ENCODE measurements at regions not wholly inside any gene's neighbourhood (a gene's known extent, or its start where the extent isn't known, plus 50 kb on each side); places are given as distances from the start of the nearest gene placed in this dataset.

DNA sequence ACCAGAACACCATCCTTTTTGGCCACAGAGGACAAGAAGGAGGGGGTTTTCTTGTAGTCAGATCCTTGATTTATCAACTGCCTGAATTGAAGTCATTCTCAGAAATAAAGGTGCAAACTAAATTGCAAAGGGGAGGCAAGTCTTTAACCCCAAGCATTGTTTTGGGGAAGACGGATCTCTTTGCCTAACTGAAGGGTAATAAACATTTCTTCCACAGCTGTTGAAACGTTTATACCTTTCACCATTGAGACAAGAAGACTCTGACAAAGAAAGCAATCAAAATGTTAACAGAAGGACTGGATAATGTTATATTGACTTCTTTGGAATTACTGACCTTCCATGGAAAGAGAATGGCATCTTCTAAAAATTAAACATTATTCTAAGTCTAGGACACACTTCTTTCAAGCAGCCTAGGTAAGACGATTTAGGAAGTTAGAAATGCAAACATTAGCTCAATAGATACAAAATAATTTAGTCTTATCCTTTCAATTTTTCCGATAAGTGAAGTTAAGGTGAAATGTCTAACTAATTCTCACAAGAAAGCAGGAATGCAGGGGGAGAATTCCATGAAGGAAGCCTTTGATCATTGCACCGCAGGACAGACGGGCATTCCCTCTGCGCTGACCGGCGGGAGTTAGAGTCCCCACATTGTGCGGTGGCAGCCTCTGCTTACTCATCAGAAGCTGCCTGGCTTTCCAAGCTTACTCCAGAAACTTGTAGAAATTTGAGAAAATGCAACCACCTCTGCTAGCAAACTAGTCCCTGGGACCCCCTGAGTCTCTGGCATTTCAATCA is 69.4 kb upstream of the COPS8 start:
- peaks cover 4% of the 10 kb centered on the region; the same call in 1 of the 2 replicates for H3K27me3 ChIP-seq (ENCODE audit: control insufficient read depth, insufficient read depth, low read length)
- no peak for DNase-seq (ENCODE audit: low read depth)
- CTCF ChIA-PET: interaction anchor here (0.8 kb wide), 1 partner anchor 504 kb away, joined by 3 read pairs; no protein-coding TSS in a partner anchor
- POLR2A ChIA-PET: no interaction called here
- TF ChIP-seq, protein P1, sequence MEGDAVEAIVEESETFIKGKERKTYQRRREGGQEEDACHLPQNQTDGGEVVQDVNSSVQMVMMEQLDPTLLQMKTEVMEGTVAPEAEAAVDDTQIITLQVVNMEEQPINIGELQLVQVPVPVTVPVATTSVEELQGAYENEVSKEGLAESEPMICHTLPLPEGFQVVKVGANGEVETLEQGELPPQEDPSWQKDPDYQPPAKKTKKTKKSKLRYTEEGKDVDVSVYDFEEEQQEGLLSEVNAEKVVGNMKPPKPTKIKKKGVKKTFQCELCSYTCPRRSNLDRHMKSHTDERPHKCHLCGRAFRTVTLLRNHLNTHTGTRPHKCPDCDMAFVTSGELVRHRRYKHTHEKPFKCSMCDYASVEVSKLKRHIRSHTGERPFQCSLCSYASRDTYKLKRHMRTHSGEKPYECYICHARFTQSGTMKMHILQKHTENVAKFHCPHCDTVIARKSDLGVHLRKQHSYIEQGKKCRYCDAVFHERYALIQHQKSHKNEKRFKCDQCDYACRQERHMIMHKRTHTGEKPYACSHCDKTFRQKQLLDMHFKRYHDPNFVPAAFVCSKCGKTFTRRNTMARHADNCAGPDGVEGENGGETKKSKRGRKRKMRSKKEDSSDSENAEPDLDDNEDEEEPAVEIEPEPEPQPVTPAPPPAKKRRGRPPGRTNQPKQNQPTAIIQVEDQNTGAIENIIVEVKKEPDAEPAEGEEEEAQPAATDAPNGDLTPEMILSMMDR (IDR thresholded peaks at IDR 0.05; ENCODE audit: insufficient read depth, low read depth, low read length): no peak
- no peaks in the 10 kb centered on the region for H3K36me3 ChIP-seq (ENCODE audit: control insufficient read depth, insufficient read depth, low read length)
- no peak overlapping the region for H3K4me3 ChIP-seq (ENCODE audit: low read depth, low read length)

DNA sequence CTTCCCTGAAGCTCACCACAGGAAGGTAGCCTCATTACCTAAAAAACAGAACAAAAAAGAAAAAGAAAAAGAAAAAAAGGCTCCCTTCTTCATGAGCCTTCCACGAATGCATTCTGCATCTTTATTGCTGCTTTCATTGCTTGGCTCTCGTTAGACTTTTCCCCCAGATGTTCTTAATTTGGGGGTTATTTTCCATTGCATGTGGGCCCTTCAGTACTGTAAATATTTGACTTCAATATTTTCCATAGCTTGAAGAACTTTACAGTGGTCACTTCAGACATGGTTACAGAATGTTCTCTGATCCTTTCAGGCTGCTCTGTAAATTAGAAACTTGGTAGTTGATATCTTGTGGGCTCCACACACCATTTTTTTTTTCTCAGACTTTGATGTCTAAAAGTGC is 65.6 kb upstream of the COPS8 start:
- peaks cover 4% of the 10 kb centered on the region for H3K27me3 ChIP-seq (ENCODE audit: control insufficient read depth, insufficient read depth, low read length)
- DNase-seq (ENCODE audit: low read depth): no peak
- H3K36me3 ChIP-seq (ENCODE audit: control insufficient read depth, insufficient read depth, low read length): no peaks in the 10 kb centered on the region
- POLR2A ChIA-PET: no interaction called here
- TF ChIP-seq, protein P1 (IDR thresholded peaks at IDR 0.05; ENCODE audit: insufficient read depth, low read depth, low read length): no peak
- no peak overlapping the region for H3K4me3 ChIP-seq (ENCODE audit: low read depth, low read length)
- CTCF ChIA-PET: interaction anchor here (0.7 to 0.9 kb wide), 2 partner anchors 507 to 647 kb away, joined by 3 read pairs; no protein-coding TSS in a partner anchor

DNA sequence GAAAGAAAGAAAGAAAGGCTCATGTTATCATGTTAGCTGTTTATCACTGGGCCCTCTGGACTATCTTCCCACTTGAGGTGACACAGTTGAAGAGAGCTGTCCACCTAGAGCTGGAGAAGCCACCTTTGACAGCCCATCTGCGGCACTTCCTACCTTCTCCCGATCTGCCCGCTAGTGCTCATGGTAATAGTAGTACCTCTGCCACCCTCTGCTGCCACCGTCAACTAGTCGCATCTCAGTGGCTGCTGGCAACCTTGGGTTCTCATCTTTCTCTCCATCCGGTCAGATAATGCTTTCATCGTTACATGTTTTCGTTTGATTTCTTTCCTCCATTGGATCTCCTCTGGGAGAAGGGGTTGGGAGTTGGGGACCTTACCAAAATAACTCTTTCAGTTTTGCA is 63.2 kb upstream of the COPS8 start:
- TF ChIP-seq, protein P1 (IDR thresholded peaks at IDR 0.05; ENCODE audit: insufficient read depth, low read depth, low read length): no peak
- Histone ChIP-seq H3K27me3 (ENCODE audit: control insufficient read depth, insufficient read depth, low read length) (no peaks in the 10 kb centered on the region; the same call in 1 of the 2 replicates), H3K36me3 (ENCODE audit: control insufficient read depth, insufficient read depth, low read length) (no peaks in the 10 kb centered on the region), H3K4me3 (ENCODE audit: low read depth, low read length) (no peak overlapping the region)
- CTCF ChIA-PET: no interaction called here
- DNase-seq (ENCODE audit: low read depth): no peak
- POLR2A ChIA-PET: no interaction called here

DNA sequence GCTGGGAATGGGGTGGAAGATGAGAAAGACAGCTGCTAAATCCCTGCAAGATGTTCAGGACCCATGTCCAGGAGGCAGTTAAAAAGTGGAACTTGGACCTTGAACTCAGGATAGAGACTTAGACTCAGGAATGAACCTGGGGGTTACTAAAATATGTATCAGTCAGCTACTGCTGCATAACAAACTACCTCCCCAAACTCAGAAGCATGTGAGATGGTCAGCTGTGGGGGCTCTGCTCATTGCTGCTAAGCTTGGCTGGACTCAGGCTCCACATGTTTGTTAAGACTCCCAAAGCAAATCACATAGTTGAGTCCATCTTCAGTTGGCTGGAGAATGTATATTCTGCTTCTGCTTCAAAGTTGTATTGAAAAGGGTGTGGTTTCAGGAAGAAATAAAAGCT is 61.4 kb upstream of the COPS8 start:
- no peaks in the 10 kb centered on the region for H3K36me3 ChIP-seq (ENCODE audit: control insufficient read depth, insufficient read depth, low read length)
- POLR2A ChIA-PET: no interaction called here
- CTCF ChIA-PET: interaction anchor here (1.2 to 5.5 kb wide), 4 partner anchors 44 to 670 kb away, joined by 3 to 47 read pairs (median 8); partner anchors contain the start of gene ACKR3
- DNase-seq (ENCODE audit: low read depth): no peak
- H3K27me3 ChIP-seq (ENCODE audit: control insufficient read depth, insufficient read depth, low read length): no peaks in the 10 kb centered on the region; the same call in 1 of the 2 replicates
- H3K4me3 ChIP-seq (ENCODE audit: low read depth, low read length): no peak overlapping the region
- TF ChIP-seq, protein P1 (IDR thresholded peaks at IDR 0.05; ENCODE audit: insufficient read depth, low read depth, low read length): no peak

DNA sequence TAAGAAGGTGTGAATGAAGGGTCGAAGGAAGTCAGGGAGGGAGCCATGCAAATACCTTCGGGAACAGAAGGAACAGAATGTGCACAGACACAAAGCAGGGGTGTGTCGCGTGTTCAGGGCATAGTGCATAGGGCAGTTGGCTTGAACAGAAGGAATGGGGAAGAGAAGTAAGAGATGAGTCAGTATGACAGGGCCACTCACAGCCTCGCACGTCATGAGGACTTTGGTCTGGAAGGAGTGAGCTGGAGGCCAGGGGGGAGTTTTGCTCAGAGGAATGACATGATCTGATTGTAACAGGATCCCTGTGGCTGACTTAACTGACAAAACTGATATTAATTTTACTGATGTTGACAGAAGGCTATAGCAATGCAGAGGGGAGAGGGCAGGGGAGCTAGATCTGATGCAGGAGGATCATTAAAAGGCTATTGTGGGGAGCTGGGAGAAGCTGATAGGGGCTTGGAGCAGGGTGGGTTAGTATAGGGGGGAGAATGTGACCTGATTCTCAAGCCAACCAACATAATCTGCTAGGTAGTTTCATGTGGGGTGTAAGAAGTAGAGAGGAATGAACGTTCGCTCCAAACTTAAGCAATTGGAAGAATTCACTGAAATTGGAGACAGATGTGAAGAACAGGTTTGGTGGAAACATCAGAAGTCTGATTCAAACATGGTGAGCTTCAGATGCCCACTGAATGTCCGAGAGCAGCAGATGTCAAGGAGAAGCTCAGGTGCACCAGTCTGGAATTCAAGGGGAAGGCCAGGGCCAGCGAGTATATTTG is 60.4 kb upstream of the COPS8 start:
- ChIA-PET POLR2A (no interaction called here), CTCF (interaction anchor here (0.6 to 5.5 kb wide), 10 partner anchors 43 to 682 kb away, joined by 3 to 47 read pairs (median 4); partner anchors contain the start of gene ACKR3)
- peak; percentile 67 for DNase-seq (ENCODE audit: low read depth)
- Histone ChIP-seq H3K27me3 (ENCODE audit: control insufficient read depth, insufficient read depth, low read length) (no peaks in the 10 kb centered on the region; the same call in 1 of the 2 replicates), H3K36me3 (ENCODE audit: control insufficient read depth, insufficient read depth, low read length) (no peaks in the 10 kb centered on the region), H3K4me3 (ENCODE audit: low read depth, low read length) (no peak overlapping the region)
- TF ChIP-seq, protein P1 (IDR thresholded peaks at IDR 0.05; ENCODE audit: insufficient read depth, low read depth, low read length): no peak
